SK-N-SH (cell line): ENCODE measurements at regions not wholly inside any gene's neighbourhood (a gene's known extent, or its start where the extent isn't known, plus 50 kb on each side); places are given as distances from the start of the nearest gene placed in this dataset.

Experiments used
- CTCF ChIP-seq: fragments of 200-600 bp; sonication (generic); IDR thresholded peaks from 2 replicates; pipeline ENCODE4 v1.6.1; 2017; ENCODE audit warnings: antibody characterized with exemption, mild to moderate bottlenecking, moderate library complexity
- EP300 ChIP-seq, 2 experiments: IDR thresholded peaks; 2 replicates each; pipeline versions ENCODE4 v1.4.0 to v1.6.1; 2012; ENCODE audit warnings: borderline replicate concordance in 1 of 2, low read depth in 1 of 2, low read length in 1 of 2
- NRF1 ChIP-seq: IDR thresholded peaks from 2 replicates; pipeline ENCODE4 v1.6.1; 2012; ENCODE audit warnings: low read depth, mild to moderate bottlenecking, low read length
- POLR2AphosphoS5 ChIP-seq: IDR thresholded peaks from 2 replicates; pipeline ENCODE4 v1.6.1; 2012; ENCODE audit warnings: low read depth, low read length
- RCOR1 ChIP-seq: fragments of 150-350 bp; IDR thresholded peaks from 2 replicates; pipeline ENCODE4 v1.6.1; 2017; ENCODE audit warnings: antibody characterized with exemption, low read length
- REST ChIP-seq: IDR thresholded peaks from 2 replicates; pipeline ENCODE4 v1.6.1; 2012; ENCODE audit warnings: mild to moderate bottlenecking, low read depth, low read length, moderate library complexity
- RFX5 ChIP-seq: IDR thresholded peaks from 2 replicates; pipeline ENCODE4 v1.6.1; 2012; ENCODE audit warnings: mild to moderate bottlenecking, improper control_type of control experiment, low read length
- TCF12 ChIP-seq: IDR thresholded peaks from 2 replicates; pipeline ENCODE4 v1.4.0; 2012
- USF2 ChIP-seq: fragments of 150-350 bp; IDR thresholded peaks from 2 replicates; pipeline ENCODE4 v1.6.1; 2017; ENCODE audit warnings: antibody characterized with exemption, low read length, low read depth, borderline replicate concordance
- YY1 ChIP-seq: IDR thresholded peaks from 2 replicates; pipeline ENCODE4 v1.4.0; 2012; ENCODE audit warnings: low read depth, mild to moderate bottlenecking

- TF ChIP-seq NRF1 (no peak), CTCF (no peak), YY1 (no peak), TCF12 (no peak), POLR2AphosphoS5 (no peak), RFX5 (no peak), EP300 (IDR thresholded peaks at IDR 0.05; ENCODE audit: borderline replicate concordance in 1 of 2, low read depth in 1 of 2, low read length in 1 of 2) (no peak), USF2 (no peak), RCOR1 (no peak), REST (no peak)
Measured at GRCh38 chr3:124428372-124429128, 301.7 kb upstream of the UMPS start.
